SH-SY5Y (cell line): ENCODE measurements at regions not wholly inside any gene's neighbourhood (a gene's known extent, or its start where the extent isn't known, plus 50 kb on each side); places are given as distances from the start of the nearest gene placed in this dataset.

Source experiments
- GATA2 ChIP-seq: IDR thresholded peaks from 2 replicates; pipeline ENCODE4 v1.6.1; 2011; ENCODE audit warnings: mild to moderate bottlenecking, low read depth, low read length
- GATA3 ChIP-seq: IDR thresholded peaks from 2 replicates; pipeline ENCODE4 v1.6.1; 2011; ENCODE audit warnings: low read depth, mild to moderate bottlenecking, low read length, moderate library complexity

DNA sequence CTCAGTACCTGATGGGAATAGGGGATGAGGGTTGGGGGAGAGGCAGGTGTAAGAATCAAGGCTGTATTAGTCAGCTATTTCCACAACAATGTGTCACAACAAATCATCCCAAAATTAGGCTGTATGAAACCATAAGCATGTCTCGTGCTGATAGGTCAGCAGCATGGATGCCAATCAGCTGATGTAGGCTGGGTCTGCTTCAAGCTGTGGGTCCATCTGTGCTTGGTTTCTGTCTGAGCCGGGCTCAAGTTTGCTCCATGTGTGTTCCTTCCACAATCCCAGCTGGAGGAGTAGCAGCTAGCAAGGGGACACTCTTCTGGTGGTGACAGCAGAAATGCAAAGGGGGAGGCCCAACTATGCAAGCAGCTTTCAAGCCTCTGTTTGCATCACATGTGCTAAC, 97.9 kb upstream of the ZNF746 start:
- no peak for TF ChIP-seq GATA2
- no peak for TF ChIP-seq GATA3

GRCh38 chr7:149595078-149595477, 97.5 kb upstream of the ZNF746 start:
- no peak for TF ChIP-seq GATA2
- TF ChIP-seq GATA3 = no peak

DNA sequence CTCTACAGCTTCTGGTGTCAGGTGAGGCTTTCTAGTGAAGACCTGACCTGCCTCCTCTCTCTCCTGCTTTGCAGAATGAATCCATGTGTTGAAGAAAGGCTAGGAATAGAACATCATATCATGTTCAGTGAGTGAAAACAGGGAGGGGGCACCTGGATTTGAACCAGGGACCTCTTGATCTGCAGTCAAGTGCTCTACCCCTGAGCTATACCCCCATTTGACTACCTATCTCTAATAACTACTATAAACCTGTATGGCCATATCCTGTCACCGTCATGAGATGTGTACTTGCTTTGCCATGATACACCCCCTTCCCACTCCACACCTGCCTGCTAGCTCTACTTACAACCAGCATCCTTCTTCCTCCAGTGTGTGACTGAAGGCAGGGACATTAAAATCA, 91.3 kb upstream of the ZNF746 start:
- TF ChIP-seq GATA3 = no peak
- no peak for TF ChIP-seq GATA2

GRCh38 chr7:149586646-149587645, 89.3 kb upstream of the ZNF746 start:
- TF ChIP-seq GATA3 = no peak
- no peak for TF ChIP-seq GATA2

GRCh38 chr7:149584530-149584929, 86.9 kb upstream of the ZNF746 start:
- TF ChIP-seq GATA2 (no peak), GATA3 (no peak)

DNA sequence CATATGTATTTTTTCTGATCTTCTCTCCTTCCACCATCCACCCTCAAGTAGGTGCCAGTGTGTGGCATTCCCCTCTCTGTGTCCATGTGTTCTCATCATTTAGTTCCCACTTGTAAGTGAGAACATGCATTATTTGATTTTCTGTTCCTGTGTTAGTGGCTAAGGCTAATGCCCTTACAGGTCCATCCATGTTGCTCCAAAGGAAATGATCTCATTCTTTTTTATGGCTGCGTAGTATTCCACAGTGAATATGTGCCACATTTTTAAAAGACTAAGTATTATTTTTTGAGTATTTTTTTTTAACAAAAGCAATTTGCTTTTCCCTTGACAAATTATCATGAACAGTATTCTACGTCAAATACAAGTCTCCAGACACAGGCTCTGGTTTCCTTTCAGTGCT, 86.4 kb upstream of the ZNF746 start:
- TF ChIP-seq GATA3 (no peak), GATA2 (no peak)

- no peak for TF ChIP-seq GATA2
- TF ChIP-seq GATA3 = no peak
These were observed 82.7 kb upstream of the ZNF746 start for GRCh38 chr7:149580328-149580727.

DNA sequence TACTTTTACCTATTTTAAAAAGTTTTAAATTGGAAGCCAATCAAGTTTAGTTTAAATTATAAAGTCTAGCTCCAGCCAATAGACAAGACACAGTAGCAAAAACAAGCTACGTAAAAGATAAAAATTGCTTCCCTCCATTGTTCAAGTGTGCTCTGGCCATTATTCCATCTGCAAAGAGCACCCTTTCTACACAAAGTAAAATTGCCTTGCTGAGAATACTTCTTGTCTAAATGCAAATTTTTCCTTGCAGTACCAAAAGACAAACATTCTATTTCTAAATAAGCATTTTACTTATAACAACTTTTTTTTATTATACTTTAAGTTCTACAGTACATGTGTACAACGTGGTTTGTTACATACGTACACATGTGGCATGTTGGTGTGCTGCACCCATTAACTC, 75.9 kb upstream of the ZNF746 start:
- TF ChIP-seq GATA2 = no peak
- TF ChIP-seq GATA3 = no peak

DNA sequence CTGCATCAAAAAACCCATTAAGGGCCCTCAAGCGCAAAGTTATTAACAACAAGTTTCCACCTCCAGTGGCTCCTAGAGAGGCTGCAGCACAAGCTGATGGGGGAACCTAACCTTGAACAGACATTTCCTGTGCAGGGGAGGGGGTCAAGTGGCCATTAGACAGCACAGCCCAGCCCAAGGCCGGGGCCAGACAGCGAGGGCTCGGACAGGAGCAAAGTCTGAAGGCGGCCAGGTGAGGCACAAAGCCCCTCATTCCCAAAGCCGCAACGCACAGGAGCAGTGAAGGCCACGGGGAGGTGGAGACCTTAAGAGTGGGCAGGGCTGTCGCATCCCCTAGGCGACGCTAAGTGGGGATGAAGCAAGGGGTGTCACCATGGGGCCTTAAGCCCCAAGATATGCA, 73.2 kb upstream of the ZNF746 start:
- TF ChIP-seq GATA3 (no peak), GATA2 (no peak)

GRCh38 chr7:149569726-149570422, 72.3 kb upstream of the ZNF746 start:
- no peak for TF ChIP-seq GATA2
- no peak for TF ChIP-seq GATA3

- TF ChIP-seq GATA2 (no peak), GATA3 (no peak)
These were observed 71.6 kb upstream of the ZNF746 start for GRCh38 chr7:149569025-149569725.

DNA sequence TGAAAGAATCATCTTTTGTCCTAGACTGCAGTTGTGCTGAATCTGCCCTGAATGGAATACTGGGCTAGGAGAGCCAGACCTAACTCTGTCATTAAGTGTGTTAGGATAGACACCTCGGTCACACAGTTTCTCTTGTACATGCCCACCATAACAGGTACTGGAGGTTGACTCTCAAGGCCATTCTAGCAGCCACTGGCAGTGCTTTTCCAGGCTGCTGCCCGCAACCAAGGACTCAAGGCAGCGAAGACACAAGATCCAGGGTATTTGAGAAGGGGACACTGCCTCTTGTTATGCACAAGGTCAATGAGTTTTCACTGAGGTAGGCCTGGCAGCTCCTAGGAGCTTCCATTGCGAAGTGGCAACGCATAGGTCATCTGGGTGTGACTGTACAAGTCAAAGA, 70.6 kb upstream of the ZNF746 start:
- TF ChIP-seq GATA2 (no peak), GATA3 (no peak)

DNA sequence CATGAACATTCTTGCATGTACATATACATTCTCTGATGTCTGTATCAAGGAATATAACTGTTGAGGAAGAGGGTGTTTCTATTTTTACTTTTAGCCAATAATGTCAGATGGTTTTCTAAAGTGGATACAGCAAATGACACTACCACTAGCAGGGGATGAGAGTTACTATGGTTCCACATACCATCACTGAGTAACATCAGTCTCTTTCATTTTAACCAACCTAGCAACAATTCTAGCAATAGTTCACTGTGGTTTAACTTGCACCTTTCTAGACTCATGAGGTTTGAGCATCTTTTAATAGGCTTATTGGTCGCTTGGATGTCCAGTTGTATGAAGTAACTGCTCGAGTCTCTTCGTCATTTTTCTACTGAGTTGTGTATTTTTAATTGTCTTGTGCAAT, 68.5 kb upstream of the ZNF746 start:
- no peak for TF ChIP-seq GATA3

- no peak for TF ChIP-seq GATA3
- TF ChIP-seq GATA2 = no peak
These were observed 67.4 kb upstream of the ZNF746 start for GRCh38 chr7:149565096-149565382.
